ENCODE measurements at regions not wholly inside any gene's neighbourhood (a gene's known extent, or its start where the extent isn't known, plus 50 kb on each side); places are given as distances from the start of the nearest gene placed in this dataset.

DNA sequence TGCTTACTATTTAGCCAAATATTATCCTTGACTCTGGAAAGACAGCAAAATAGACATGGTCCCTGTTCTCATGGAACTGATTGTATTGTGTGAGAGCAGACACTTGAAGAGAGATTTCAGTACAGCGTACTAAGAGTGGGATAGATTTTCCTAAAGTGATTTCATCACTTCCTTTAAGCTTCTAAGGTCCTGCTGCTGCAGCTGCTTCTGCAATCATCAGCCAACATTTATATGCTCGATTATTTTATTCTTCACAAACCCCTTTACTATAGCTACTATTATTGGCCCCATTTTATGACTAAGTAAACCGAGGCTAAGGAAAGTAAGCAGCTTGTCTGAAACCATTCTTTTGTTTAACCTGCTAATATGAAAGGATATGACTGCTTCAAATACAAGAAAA is 137.7 kb downstream of the SPATA31D1 start:
- WGBS (ENCODE audit: missing lambda C conversion rate): 33% methylated on average over 3 of the region's 3 CpGs
- no peaks in the 10 kb centered on the region for H3K4me1 ChIP-seq

DNA sequence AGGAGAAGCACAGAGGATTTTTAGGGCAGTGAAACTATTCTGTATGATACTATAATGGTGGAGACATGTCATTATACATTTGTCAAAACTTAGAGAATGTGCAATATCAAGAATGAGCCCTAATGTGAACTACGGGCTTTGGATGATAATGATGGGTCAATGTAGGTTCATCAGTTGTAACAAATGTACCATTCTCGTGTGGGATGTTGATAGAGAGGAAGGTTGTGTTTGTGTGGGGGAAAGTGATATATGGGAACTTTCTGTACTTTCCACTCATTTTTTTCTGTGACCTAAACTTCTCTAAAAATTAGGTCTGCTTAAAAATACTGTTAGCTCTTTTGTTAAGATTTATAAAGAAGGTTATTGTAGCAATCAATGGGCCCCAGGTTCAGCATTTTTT is 138.9 kb downstream of the SPATA31D1 start:
- DNase-seq (ENCODE audit: low read depth in 1 of 2, low spot score in 1 of 2) (no peak), FAIRE-seq (no peak), ATAC-seq (no peak)
- Histone ChIP-seq H3K4me2 (no peak overlapping the region), H3K9me3 (no peaks in the 10 kb centered on the region), H3K27ac (no peak overlapping the region), H3K4me3 (no peak overlapping the region), H3K4me1 (no peaks in the 10 kb centered on the region)
- 56% methylated on average over 2 of the region's 2 CpGs for WGBS (ENCODE audit: missing lambda C conversion rate)
- TF ChIP-seq KDM5A (IDR thresholded peaks at IDR 0.05) (no peak), ZSCAN20 (CRISPR knock-in tag; IDR thresholded peaks at IDR 0.05) (no peak), POLR2AphosphoS2 (conservative IDR thresholded peaks at IDR 0.05; ENCODE audit: low read length) (no peak)
- CTCF ChIA-PET: interaction anchor here (0.6 kb wide), 1 partner anchor 303 kb away, joined by 3 read pairs; no protein-coding TSS in a partner anchor
- POLR2A ChIA-PET: no interaction called here

More for the DNA sequence above, 137.7 kb downstream of the SPATA31D1 start:
- no peaks in the 10 kb centered on the region for H3K9me3 ChIP-seq
- no peak overlapping the region for H3K27ac ChIP-seq
- FAIRE-seq (no peak), ATAC-seq (no peak), DNase-seq (ENCODE audit: low read depth in 1 of 2, low spot score in 1 of 2) (no peak)
- TF ChIP-seq NFE2L2 (conservative IDR thresholded peaks at IDR 0.05; ENCODE audit: low read length) (no peak), FOSB (CRISPR knock-in tag; IDR thresholded peaks at IDR 0.05) (no peak), TFCP2L1 (CRISPR knock-in tag; IDR thresholded peaks at IDR 0.05) (no peak), NR3C1 (IDR thresholded peaks at IDR 0.05) (no peak), ESRRA (IDR thresholded peaks at IDR 0.05; ENCODE audit: borderline replicate concordance, low read length) (no peak)
- TF ChIP-seq, protein P1, sequence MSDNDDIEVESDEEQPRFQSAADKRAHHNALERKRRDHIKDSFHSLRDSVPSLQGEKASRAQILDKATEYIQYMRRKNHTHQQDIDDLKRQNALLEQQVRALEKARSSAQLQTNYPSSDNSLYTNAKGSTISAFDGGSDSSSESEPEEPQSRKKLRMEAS (IDR thresholded peaks at IDR 0.05): no peak
- H3K4me2 ChIP-seq: no peak overlapping the region
- ChIA-PET CTCF (interaction anchor here (0.6 kb wide), 1 partner anchor 11 kb away, joined by 3 read pairs; no protein-coding TSS in a partner anchor), POLR2A (no interaction called here)
- H3K4me3 ChIP-seq: no peak overlapping the region

DNA sequence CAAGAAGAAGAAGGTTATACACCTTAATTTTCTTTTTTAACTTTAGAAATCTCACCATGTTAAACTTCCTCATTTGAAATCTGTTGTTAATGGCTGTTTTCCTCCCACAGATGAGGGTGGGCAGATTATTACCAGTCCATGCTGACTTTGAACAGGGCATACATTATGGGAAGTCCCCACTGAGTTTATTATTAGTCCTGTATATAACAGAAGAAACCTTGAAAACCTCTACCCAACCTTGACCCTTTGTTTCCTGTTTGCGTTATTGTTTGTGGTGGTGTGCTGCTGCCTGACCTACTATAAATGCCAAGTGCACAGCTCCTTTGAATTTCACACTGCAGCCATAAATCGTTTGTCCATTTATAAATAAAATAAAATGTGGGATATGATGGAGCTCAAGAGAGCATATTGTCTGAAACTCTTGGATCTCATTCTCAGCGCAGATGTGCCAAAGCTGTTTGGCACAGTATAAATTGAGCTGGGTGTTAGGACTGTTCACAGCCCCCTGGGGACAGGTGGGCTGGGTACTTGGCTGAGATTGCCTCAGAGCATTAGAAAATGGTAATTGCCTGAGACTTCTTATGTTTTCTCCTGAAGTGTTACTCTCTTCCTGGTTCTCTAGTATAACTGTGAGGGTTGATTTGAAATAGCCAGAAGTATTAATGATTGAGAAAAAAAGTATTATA is 139.6 kb downstream of the SPATA31D1 start:
- FAIRE-seq: no peak
- Histone ChIP-seq H3K4me2 (no peak overlapping the region), H3K4me3 (no peak overlapping the region), H3K27ac (no peak overlapping the region), H3K9me3 (no peaks in the 10 kb centered on the region), H3K4me1 (no peaks in the 10 kb centered on the region)
- WGBS (ENCODE audit: missing lambda C conversion rate): 60% methylated on average over 3 of the region's 3 CpGs
- no peak for TF ChIP-seq EHMT2 (IDR thresholded peaks at IDR 0.05; ENCODE audit: low read depth)
- no peak for TF ChIP-seq FOXS1 (CRISPR knock-in tag; IDR thresholded peaks at IDR 0.05)
- TF ChIP-seq HOXB5 (CRISPR knock-in tag; IDR thresholded peaks at IDR 0.05): no peak
- TF ChIP-seq, protein P2, sequence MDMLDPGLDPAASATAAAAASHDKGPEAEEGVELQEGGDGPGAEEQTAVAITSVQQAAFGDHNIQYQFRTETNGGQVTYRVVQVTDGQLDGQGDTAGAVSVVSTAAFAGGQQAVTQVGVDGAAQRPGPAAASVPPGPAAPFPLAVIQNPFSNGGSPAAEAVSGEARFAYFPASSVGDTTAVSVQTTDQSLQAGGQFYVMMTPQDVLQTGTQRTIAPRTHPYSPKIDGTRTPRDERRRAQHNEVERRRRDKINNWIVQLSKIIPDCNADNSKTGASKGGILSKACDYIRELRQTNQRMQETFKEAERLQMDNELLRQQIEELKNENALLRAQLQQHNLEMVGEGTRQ (IDR thresholded peaks at IDR 0.05): no peak
- no peak for TF ChIP-seq HOXB13 (CRISPR knock-in tag; IDR thresholded peaks at IDR 0.05; ENCODE audit: low read depth)
- no peak for TF ChIP-seq RAD21 (conservative IDR thresholded peaks at IDR 0.05 in 1 of 2, IDR thresholded peaks at IDR 0.05 in 1 of 2)
- TF ChIP-seq, protein P3, sequence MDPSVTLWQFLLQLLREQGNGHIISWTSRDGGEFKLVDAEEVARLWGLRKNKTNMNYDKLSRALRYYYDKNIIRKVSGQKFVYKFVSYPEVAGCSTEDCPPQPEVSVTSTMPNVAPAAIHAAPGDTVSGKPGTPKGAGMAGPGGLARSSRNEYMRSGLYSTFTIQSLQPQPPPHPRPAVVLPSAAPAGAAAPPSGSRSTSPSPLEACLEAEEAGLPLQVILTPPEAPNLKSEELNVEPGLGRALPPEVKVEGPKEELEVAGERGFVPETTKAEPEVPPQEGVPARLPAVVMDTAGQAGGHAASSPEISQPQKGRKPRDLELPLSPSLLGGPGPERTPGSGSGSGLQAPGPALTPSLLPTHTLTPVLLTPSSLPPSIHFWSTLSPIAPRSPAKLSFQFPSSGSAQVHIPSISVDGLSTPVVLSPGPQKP (IDR thresholded peaks at IDR 0.05; ENCODE audit: low read depth, low read length): no peak
- TF ChIP-seq EHF (CRISPR knock-in tag; IDR thresholded peaks at IDR 0.05): no peak
- TF ChIP-seq SMC3 (IDR thresholded peaks at IDR 0.05): no peak
- no peak for TF ChIP-seq FOSL2 (IDR thresholded peaks at IDR 0.05)
- no peak for TF ChIP-seq FOSL2 (CRISPR knock-in tag; IDR thresholded peaks at IDR 0.05)
- TF ChIP-seq KDM5A (IDR thresholded peaks at IDR 0.05): no peak
- TF ChIP-seq TFCP2L1 (CRISPR knock-in tag; IDR thresholded peaks at IDR 0.05): no peak
- TF ChIP-seq ESRRA (IDR thresholded peaks at IDR 0.05; ENCODE audit: borderline replicate concordance, low read length): no peak
- TF ChIP-seq FOSB (CRISPR knock-in tag; IDR thresholded peaks at IDR 0.05): no peak
- TF ChIP-seq NR3C1 (IDR thresholded peaks at IDR 0.05): no peak
- no peak for TF ChIP-seq BHLHE40 (IDR thresholded peaks at IDR 0.05; ENCODE audit: low read depth, low read length)
- no peak for TF ChIP-seq GATA3 (IDR thresholded peaks at IDR 0.05; ENCODE audit: borderline replicate concordance)
- TF ChIP-seq RFX5 (IDR thresholded peaks at IDR 0.05): no peak
- TF ChIP-seq, protein P4, sequence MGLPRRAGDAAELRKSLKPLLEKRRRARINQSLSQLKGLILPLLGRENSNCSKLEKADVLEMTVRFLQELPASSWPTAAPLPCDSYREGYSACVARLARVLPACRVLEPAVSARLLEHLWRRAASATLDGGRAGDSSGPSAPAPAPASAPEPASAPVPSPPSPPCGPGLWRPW (IDR thresholded peaks at IDR 0.05): no peak
- no peak for TF ChIP-seq RCOR1 (IDR thresholded peaks at IDR 0.05; ENCODE audit: low read depth, low read length)
- DNase-seq (ENCODE audit: low read depth in 1 of 2, low spot score in 1 of 2): no peak
- no peak for ATAC-seq
- CTCF ChIA-PET: interaction anchor here (0.5 kb wide), 1 partner anchor 1645 kb away, joined by 3 read pairs; no protein-coding TSS in a partner anchor
- POLR2A ChIA-PET: no interaction called here

All from A549 (cell line).